Smooth muscle cell (in vitro differentiated cells): ENCODE measurements at regions not wholly inside any gene's neighbourhood (a gene's known extent, or its start where the extent isn't known, plus 50 kb on each side); places are given as distances from the start of the nearest gene placed in this dataset. TPM values are rescaled to one million over a fixed set of nuclear protein-coding genes. Genes with fewer than 3 reads are reported as not detected.

Experiments
- DNase-seq: peaks from one replicate; lab custom pipeline; 2025; ENCODE audit not compliant: unreplicated experiment; lab: John Stamatoyannopoulos, UW
- H2AFZ ChIP-seq: fragments of 200-600 bp; sonication (generic); 2 replicates; pipeline ENCODE4 v1.6.0; 2016; ENCODE audit warnings: antibody characterized with exemption, low read depth, mild to moderate bottlenecking
- H3F3A ChIP-seq: fragments of 200-600 bp; sonication (generic); 2 replicates; pipeline ENCODE4 v1.6.0; 2017; ENCODE audit warnings: antibody characterized with exemption, low read depth
- H3K27ac ChIP-seq: fragments of 200-600 bp; sonication (generic); 2 replicates; pipeline ENCODE4 v1.5.1; 2016; ENCODE audit warnings: low read depth, mild to moderate bottlenecking
- H3K27me3 ChIP-seq: fragments of 200-600 bp; sonication (generic); 2 replicates; pipeline ENCODE4 v1.6.1; 2016; ENCODE audit warnings: low read depth, mild to moderate bottlenecking
- H3K36me3 ChIP-seq: fragments of 200-600 bp; sonication (generic); 2 replicates; pipeline ENCODE4 v1.5.1; 2016; ENCODE audit warnings: low read depth
- H3K4me1 ChIP-seq: fragments of 200-600 bp; sonication (generic); 2 replicates; pipeline ENCODE4 v1.5.1; 2016; ENCODE audit warnings: low read depth
- H3K4me2 ChIP-seq: fragments of 200-600 bp; sonication (generic); 2 replicates; pipeline ENCODE4 v1.6.0; 2016; ENCODE audit warnings: mild to moderate bottlenecking
- H3K4me3 ChIP-seq: fragments of 200-600 bp; sonication (generic); 2 replicates; pipeline ENCODE4 v1.5.1; 2016; ENCODE audit warnings: mild to moderate bottlenecking
- H3K79me2 ChIP-seq: fragments of 200-600 bp; sonication (generic); 2 replicates; pipeline ENCODE4 v1.6.0; 2016; ENCODE audit warnings: low read depth, mild to moderate bottlenecking
- H3K9ac ChIP-seq: fragments of 200-600 bp; sonication (generic); 2 replicates; pipeline ENCODE4 v1.6.0; 2016; ENCODE audit warnings: low read depth
- H3K9me3 ChIP-seq: fragments of 200-600 bp; sonication (generic); replicated peaks from 2 replicates; pipeline ENCODE4 v1.5.1; 2016; ENCODE audit warnings: low read depth
- H4K20me1 ChIP-seq: fragments of 200-600 bp; sonication (generic); 2 replicates; pipeline ENCODE4 v1.6.0; 2016; ENCODE audit warnings: low read depth
- WGBS: methylation state at CpG from one replicate; pipeline ENCODE4 v1.1.7; 2016; ENCODE audit warnings: low lambda C conversion rate; 5-methylcytosine and 5-hydroxymethylcytosine counted together
- small RNA-seq: library from RNA; depleted of rRNA; stranded (forward); fragments of <200 nt; gene quantifications from one replicate; pipeline ENCODE3, GENCODE V24; 2014
- TF ChIP-seq, protein P1 (sequence below): fragments of 200-600 bp; sonication (generic); IDR thresholded peaks from 2 replicates; pipeline ENCODE4 v1.5.1; 2017; ENCODE audit warnings: borderline replicate concordance, mild to moderate bottlenecking, antibody characterized with exemption; ENCODE audit not compliant: insufficient read depth, poor library complexity, severe bottlenecking

DNA sequence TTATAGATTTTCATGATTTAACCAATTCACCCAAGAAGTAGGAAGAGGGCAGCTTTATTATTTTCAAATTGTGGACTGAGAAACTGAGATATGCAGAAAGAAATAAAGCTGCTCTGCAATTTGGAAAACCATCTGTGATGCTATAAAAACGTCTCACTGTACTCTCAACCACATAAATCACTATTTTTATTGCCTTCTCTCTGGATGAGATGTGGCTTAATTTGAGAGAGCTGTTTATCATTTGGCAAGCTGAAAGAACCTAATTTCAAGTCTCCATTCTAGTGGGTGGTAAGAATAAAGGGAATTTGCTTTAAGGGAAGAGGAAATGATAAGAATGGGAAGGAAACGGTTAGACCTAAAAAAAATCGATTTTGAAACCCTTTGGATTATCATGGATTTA is 49.9 kb upstream of the CYP1B1 start:
- H3K36me3 ChIP-seq, result no peaks in the 10 kb centered on the region
- no peak overlapping the region for H3K9ac ChIP-seq
- no peak overlapping the region for H3K4me3 ChIP-seq
- DNase-seq, result no peak
- no peaks in the 10 kb centered on the region for H3K9me3 ChIP-seq
- no peaks in the 10 kb centered on the region for H4K20me1 ChIP-seq
- 53% methylated on average over 3 of the region's 3 CpGs for WGBS
- H3F3A ChIP-seq, result peaks cover 5% of the 10 kb centered on the region
- TF ChIP-seq, protein P1, sequence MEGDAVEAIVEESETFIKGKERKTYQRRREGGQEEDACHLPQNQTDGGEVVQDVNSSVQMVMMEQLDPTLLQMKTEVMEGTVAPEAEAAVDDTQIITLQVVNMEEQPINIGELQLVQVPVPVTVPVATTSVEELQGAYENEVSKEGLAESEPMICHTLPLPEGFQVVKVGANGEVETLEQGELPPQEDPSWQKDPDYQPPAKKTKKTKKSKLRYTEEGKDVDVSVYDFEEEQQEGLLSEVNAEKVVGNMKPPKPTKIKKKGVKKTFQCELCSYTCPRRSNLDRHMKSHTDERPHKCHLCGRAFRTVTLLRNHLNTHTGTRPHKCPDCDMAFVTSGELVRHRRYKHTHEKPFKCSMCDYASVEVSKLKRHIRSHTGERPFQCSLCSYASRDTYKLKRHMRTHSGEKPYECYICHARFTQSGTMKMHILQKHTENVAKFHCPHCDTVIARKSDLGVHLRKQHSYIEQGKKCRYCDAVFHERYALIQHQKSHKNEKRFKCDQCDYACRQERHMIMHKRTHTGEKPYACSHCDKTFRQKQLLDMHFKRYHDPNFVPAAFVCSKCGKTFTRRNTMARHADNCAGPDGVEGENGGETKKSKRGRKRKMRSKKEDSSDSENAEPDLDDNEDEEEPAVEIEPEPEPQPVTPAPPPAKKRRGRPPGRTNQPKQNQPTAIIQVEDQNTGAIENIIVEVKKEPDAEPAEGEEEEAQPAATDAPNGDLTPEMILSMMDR, result no peak
- no peak overlapping the region for H3K27ac ChIP-seq
- H3K4me1 ChIP-seq, result no peaks in the 10 kb centered on the region
- no peak overlapping the region for H3K4me2 ChIP-seq
- no peak overlapping the region for H2AFZ ChIP-seq
- H3K79me2 ChIP-seq, result no peaks in the 10 kb centered on the region
- no peaks in the 10 kb centered on the region for H3K27me3 ChIP-seq

Small RNAs in the stretch of these regions (small RNA-seq; reads per million reads assigned to genes)
- gene AC009229.3 (not detected), gene RNU6-951P (not detected)
